ENCODE measurements at regions not wholly inside any gene's neighbourhood (a gene's known extent, or its start where the extent isn't known, plus 50 kb on each side); places are given as distances from the start of the nearest gene placed in this dataset.

GRCh38 chr5:61623401-61624069, 291.5 kb downstream of the ZSWIM6 start:
- no peak for DNase-seq

- DNase-seq: no peak
Observed at GRCh38 chr5:61624553-61625136, 292.6 kb downstream of the ZSWIM6 start.

GRCh38 chr5:61625137-61625561, 293.1 kb downstream of the ZSWIM6 start:
- DNase-seq: no peak

- DNase-seq: peak; percentile 52
Observed at GRCh38 chr5:61625681-61626621, 293.9 kb downstream of the ZSWIM6 start.

- DNase-seq: no peak
Observed at GRCh38 chr5:61626639-61627282, 294.7 kb downstream of the ZSWIM6 start.

- DNase-seq: no peak
Observed at GRCh38 chr5:61627531-61627930, 295.5 kb downstream of the ZSWIM6 start.

GRCh38 chr5:61630908-61631307, 298.9 kb downstream of the ZSWIM6 start:
- DNase-seq: no peak

- DNase-seq: no peak
Observed at GRCh38 chr5:61631438-61631941, 299.4 kb downstream of the ZSWIM6 start.

GRCh38 chr5:61632064-61632463, 300.0 kb downstream of the ZSWIM6 start:
- no peak for DNase-seq

GRCh38 chr5:61635271-61635670, 303.2 kb downstream of the ZSWIM6 start:
- no peak for DNase-seq

GRCh38 chr5:61637566-61637965, 305.5 kb downstream of the ZSWIM6 start:
- no peak for DNase-seq

- DNase-seq: no peak
Observed at GRCh38 chr5:61638476-61638875, 306.4 kb downstream of the ZSWIM6 start.

GRCh38 chr5:61640179-61641021, 308.3 kb downstream of the ZSWIM6 start:
- no peak for DNase-seq

GRCh38 chr5:61641748-61642565, 309.9 kb downstream of the ZSWIM6 start:
- DNase-seq: no peak

- no peak for DNase-seq
Observed at GRCh38 chr5:61647672-61648071, 315.6 kb downstream of the ZSWIM6 start.

- no peak for DNase-seq
Observed at GRCh38 chr5:61649231-61649630, 317.2 kb downstream of the ZSWIM6 start.

- DNase-seq: no peak
Observed at GRCh38 chr5:61649971-61650370, 317.9 kb downstream of the ZSWIM6 start.

- DNase-seq: no peak
Observed at GRCh38 chr5:61650661-61651060, 318.6 kb downstream of the ZSWIM6 start.

- no peak for DNase-seq
Observed at GRCh38 chr5:61651195-61651594, 319.1 kb downstream of the ZSWIM6 start.

GRCh38 chr5:61652916-61653315, 320.9 kb downstream of the ZSWIM6 start:
- DNase-seq: no peak

Data from activated CD4-positive, alpha-beta T cell treated with anti-CD3 and anti-CD28 coated beads for 48 hours (primary cell).